ENCODE measurements at regions not wholly inside any gene's neighbourhood (a gene's known extent, or its start where the extent isn't known, plus 50 kb on each side); places are given as distances from the start of the nearest gene placed in this dataset.

DNA sequence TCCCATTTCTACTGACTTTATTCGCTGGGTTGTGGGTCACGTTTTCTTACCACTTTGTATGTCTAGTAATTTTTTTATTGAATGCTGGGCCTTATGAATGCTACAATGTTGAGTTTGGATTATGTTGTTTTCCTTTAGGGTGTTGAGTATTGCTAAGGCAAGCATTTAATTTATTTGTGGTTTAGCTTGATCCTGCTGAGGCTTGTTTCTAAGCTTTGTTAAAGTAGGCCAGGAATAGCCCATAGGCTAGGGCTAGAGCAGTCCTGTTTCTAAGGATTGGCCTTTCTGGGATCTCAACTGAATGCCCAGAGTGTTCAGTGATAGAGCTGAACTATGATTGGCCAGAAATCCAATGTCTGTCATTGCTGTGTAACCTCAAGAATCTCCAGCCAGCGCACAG lies 56.1 kb upstream of the LDLRAD3 start:
- TF ChIP-seq POLR2AphosphoS5 (IDR thresholded peaks at IDR 0.05; ENCODE audit: insufficient read depth in 1 of 2, low read depth in 1 of 2): no peak
- TF ChIP-seq, protein P1, sequence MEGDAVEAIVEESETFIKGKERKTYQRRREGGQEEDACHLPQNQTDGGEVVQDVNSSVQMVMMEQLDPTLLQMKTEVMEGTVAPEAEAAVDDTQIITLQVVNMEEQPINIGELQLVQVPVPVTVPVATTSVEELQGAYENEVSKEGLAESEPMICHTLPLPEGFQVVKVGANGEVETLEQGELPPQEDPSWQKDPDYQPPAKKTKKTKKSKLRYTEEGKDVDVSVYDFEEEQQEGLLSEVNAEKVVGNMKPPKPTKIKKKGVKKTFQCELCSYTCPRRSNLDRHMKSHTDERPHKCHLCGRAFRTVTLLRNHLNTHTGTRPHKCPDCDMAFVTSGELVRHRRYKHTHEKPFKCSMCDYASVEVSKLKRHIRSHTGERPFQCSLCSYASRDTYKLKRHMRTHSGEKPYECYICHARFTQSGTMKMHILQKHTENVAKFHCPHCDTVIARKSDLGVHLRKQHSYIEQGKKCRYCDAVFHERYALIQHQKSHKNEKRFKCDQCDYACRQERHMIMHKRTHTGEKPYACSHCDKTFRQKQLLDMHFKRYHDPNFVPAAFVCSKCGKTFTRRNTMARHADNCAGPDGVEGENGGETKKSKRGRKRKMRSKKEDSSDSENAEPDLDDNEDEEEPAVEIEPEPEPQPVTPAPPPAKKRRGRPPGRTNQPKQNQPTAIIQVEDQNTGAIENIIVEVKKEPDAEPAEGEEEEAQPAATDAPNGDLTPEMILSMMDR (IDR thresholded peaks at IDR 0.05): no peak
- no peak for TF ChIP-seq POLR2A (IDR thresholded peaks at IDR 0.05)
